ENCODE measurements at regions not wholly inside any gene's neighbourhood (a gene's known extent, or its start where the extent isn't known, plus 50 kb on each side); places are given as distances from the start of the nearest gene placed in this dataset.
A peak's percentile ranks its signal among the peaks of the same experiment; 100 is the strongest.

GRCh38 chr10:60717852-60718251, 60.4 kb upstream of the CDK1 start:
- intact Hi-C loops (cut with micrococcal nuclease) = no loop called here
- Mint-ChIP-seq H3K9me3 (no peaks in the 10 kb centered on the region), H3K4me3 (no peak overlapping the region), H3K27ac (no peak overlapping the region), H3K4me1 (ENCODE audit: low read depth) (peaks cover 9% of the 10 kb centered on the region), H3K27me3 (peaks cover 4% of the 10 kb centered on the region), H3K36me3 (ENCODE audit: low read depth) (no peaks in the 10 kb centered on the region)
- ATAC-seq = peak; percentile 34
- no peak for DNase-seq
- ChIA-PET CTCF (no interaction called here), POLR2A (interaction anchor here (1.0 kb wide), 1 partner anchor 14 kb away, joined by 3 read pairs; no protein-coding TSS in a partner anchor)
- TF ChIP-seq, protein P1, sequence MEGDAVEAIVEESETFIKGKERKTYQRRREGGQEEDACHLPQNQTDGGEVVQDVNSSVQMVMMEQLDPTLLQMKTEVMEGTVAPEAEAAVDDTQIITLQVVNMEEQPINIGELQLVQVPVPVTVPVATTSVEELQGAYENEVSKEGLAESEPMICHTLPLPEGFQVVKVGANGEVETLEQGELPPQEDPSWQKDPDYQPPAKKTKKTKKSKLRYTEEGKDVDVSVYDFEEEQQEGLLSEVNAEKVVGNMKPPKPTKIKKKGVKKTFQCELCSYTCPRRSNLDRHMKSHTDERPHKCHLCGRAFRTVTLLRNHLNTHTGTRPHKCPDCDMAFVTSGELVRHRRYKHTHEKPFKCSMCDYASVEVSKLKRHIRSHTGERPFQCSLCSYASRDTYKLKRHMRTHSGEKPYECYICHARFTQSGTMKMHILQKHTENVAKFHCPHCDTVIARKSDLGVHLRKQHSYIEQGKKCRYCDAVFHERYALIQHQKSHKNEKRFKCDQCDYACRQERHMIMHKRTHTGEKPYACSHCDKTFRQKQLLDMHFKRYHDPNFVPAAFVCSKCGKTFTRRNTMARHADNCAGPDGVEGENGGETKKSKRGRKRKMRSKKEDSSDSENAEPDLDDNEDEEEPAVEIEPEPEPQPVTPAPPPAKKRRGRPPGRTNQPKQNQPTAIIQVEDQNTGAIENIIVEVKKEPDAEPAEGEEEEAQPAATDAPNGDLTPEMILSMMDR (IDR thresholded peaks at IDR 0.05) = no peak

GRCh38 chr10:60714233-60714632, 64.0 kb upstream of the CDK1 start:
- ATAC-seq = no peak
- CTCF ChIA-PET = interaction anchor here (0.7 kb wide), 1 partner anchor 10 kb away, joined by 3 read pairs; no protein-coding TSS in a partner anchor
- Mint-ChIP-seq H3K4me3 (no peak overlapping the region), H3K9me3 (no peaks in the 10 kb centered on the region), H3K36me3 (ENCODE audit: low read depth) (peaks cover 2% of the 10 kb centered on the region), H3K4me1 (ENCODE audit: low read depth) (peaks cover 11% of the 10 kb centered on the region), H3K27ac (no peak overlapping the region), H3K27me3 (peaks cover 2% of the 10 kb centered on the region)
- DNase-seq = no peak
- POLR2A ChIA-PET = no interaction called here
- intact Hi-C loops (cut with micrococcal nuclease) = no loop called here
- TF ChIP-seq, protein P1 (IDR thresholded peaks at IDR 0.05) = no peak

DNA sequence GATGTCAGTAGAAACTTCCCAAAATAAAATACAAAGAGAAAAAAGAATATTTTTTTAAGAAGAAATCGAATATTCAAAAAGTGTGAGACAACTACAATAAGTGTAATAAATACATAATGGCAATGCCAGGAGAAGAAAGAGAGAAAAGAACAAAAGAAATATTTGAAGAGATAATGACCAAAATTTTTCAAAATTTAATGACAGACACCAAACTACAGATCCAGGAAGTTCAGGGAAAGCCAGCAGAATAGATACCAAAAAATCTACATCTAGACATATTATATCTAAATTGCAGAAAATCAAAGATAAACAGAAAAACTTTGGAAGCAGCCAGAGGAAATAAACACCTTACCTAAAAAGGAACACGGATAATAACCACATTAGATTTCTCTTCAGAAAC, 66.8 kb upstream of the CDK1 start:
- Mint-ChIP-seq H3K36me3 (ENCODE audit: low read depth) (peaks cover 2% of the 10 kb centered on the region), H3K27ac (no peak overlapping the region), H3K27me3 (peaks cover 2% of the 10 kb centered on the region), H3K4me3 (no peak overlapping the region), H3K4me1 (ENCODE audit: low read depth) (peaks cover 16% of the 10 kb centered on the region), H3K9me3 (no peaks in the 10 kb centered on the region)
- POLR2A ChIA-PET = no interaction called here
- TF ChIP-seq, protein P1 (IDR thresholded peaks at IDR 0.05) = no peak
- intact Hi-C loops (cut with micrococcal nuclease) = no loop called here
- no peak for DNase-seq
- CTCF ChIA-PET = no interaction called here
- no peak for ATAC-seq

GRCh38 chr10:60710041-60710440, 68.2 kb upstream of the CDK1 start:
- ATAC-seq = no peak
- H3K9me3 Mint-ChIP-seq = no peaks in the 10 kb centered on the region
- H3K4me1 Mint-ChIP-seq (ENCODE audit: low read depth) = peaks cover 16% of the 10 kb centered on the region
- no peak overlapping the region for H3K27ac Mint-ChIP-seq
- H3K27me3 Mint-ChIP-seq = peaks cover 2% of the 10 kb centered on the region
- intact Hi-C loops (cut with micrococcal nuclease) = no loop called here
- H3K4me3 Mint-ChIP-seq = no peak overlapping the region
- peaks cover 2% of the 10 kb centered on the region for H3K36me3 Mint-ChIP-seq (ENCODE audit: low read depth)
- DNase-seq = no peak
- CTCF ChIA-PET = no interaction called here
- TF ChIP-seq, protein P1 (IDR thresholded peaks at IDR 0.05) = no peak
- POLR2A ChIA-PET = no interaction called here

DNA sequence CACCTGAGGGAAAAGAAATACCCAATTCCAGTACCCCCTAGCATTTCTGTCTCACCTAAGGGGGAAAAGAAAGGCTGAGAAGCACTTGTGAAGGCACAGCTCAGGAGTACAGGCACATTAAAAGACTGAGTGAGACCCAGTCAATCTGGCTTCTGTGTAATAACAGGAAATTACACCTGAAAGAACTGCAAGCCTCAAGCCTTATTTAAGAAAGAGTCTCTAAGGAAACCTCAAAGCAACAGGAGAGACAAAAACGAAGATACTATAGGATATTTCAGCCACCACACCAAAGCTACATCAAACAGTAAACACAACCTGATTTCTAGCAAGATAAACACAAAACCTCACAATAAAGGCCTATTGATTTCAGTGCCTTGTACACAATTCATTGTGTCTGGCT, 69.6 kb upstream of the CDK1 start:
- no peak for ATAC-seq
- CTCF ChIA-PET = no interaction called here
- peaks cover 2% of the 10 kb centered on the region for H3K36me3 Mint-ChIP-seq (ENCODE audit: low read depth)
- peaks cover 2% of the 10 kb centered on the region for H3K27me3 Mint-ChIP-seq
- no peaks in the 10 kb centered on the region for H3K9me3 Mint-ChIP-seq
- peaks cover 13% of the 10 kb centered on the region for H3K4me1 Mint-ChIP-seq (ENCODE audit: low read depth)
- no peak overlapping the region for H3K4me3 Mint-ChIP-seq
- peak overlapping the region; percentile 0 for H3K27ac Mint-ChIP-seq
- POLR2A ChIA-PET = interaction anchor here (1.0 kb wide), 1 partner anchor 55 kb away, joined by 4 read pairs; no protein-coding TSS in a partner anchor
- no peak for DNase-seq
- TF ChIP-seq, protein P1 (IDR thresholded peaks at IDR 0.05) = no peak
- intact Hi-C loops (cut with micrococcal nuclease) = no loop called here
